Smooth muscle cell (in vitro differentiated cells): ENCODE measurements at regions not wholly inside any gene's neighbourhood (a gene's known extent, or its start where the extent isn't known, plus 50 kb on each side); places are given as distances from the start of the nearest gene placed in this dataset.

Experiments used
- DNase-seq: peaks from one replicate; lab custom pipeline; 2025; ENCODE audit not compliant: unreplicated experiment; lab: John Stamatoyannopoulos, UW
- H2AFZ ChIP-seq: fragments of 200-600 bp; sonication (generic); 2 replicates; pipeline ENCODE4 v1.6.0; 2016; ENCODE audit warnings: antibody characterized with exemption, low read depth, mild to moderate bottlenecking
- H3F3A ChIP-seq: fragments of 200-600 bp; sonication (generic); 2 replicates; pipeline ENCODE4 v1.6.0; 2017; ENCODE audit warnings: antibody characterized with exemption, low read depth
- H3K27ac ChIP-seq: fragments of 200-600 bp; sonication (generic); 2 replicates; pipeline ENCODE4 v1.5.1; 2016; ENCODE audit warnings: low read depth, mild to moderate bottlenecking
- H3K27me3 ChIP-seq: fragments of 200-600 bp; sonication (generic); 2 replicates; pipeline ENCODE4 v1.6.1; 2016; ENCODE audit warnings: low read depth, mild to moderate bottlenecking
- H3K36me3 ChIP-seq: fragments of 200-600 bp; sonication (generic); 2 replicates; pipeline ENCODE4 v1.5.1; 2016; ENCODE audit warnings: low read depth
- H3K4me1 ChIP-seq: fragments of 200-600 bp; sonication (generic); 2 replicates; pipeline ENCODE4 v1.5.1; 2016; ENCODE audit warnings: low read depth
- H3K4me2 ChIP-seq: fragments of 200-600 bp; sonication (generic); 2 replicates; pipeline ENCODE4 v1.6.0; 2016; ENCODE audit warnings: mild to moderate bottlenecking
- H3K4me3 ChIP-seq: fragments of 200-600 bp; sonication (generic); 2 replicates; pipeline ENCODE4 v1.5.1; 2016; ENCODE audit warnings: mild to moderate bottlenecking
- H3K79me2 ChIP-seq: fragments of 200-600 bp; sonication (generic); 2 replicates; pipeline ENCODE4 v1.6.0; 2016; ENCODE audit warnings: low read depth, mild to moderate bottlenecking
- H3K9ac ChIP-seq: fragments of 200-600 bp; sonication (generic); 2 replicates; pipeline ENCODE4 v1.6.0; 2016; ENCODE audit warnings: low read depth
- H3K9me3 ChIP-seq: fragments of 200-600 bp; sonication (generic); replicated peaks from 2 replicates; pipeline ENCODE4 v1.5.1; 2016; ENCODE audit warnings: low read depth
- H4K20me1 ChIP-seq: fragments of 200-600 bp; sonication (generic); 2 replicates; pipeline ENCODE4 v1.6.0; 2016; ENCODE audit warnings: low read depth
- WGBS: methylation state at CpG from one replicate; pipeline ENCODE4 v1.1.7; 2016; ENCODE audit warnings: low lambda C conversion rate; 5-methylcytosine and 5-hydroxymethylcytosine counted together
- TF ChIP-seq, protein P1 (sequence below): fragments of 200-600 bp; sonication (generic); IDR thresholded peaks from 2 replicates; pipeline ENCODE4 v1.5.1; 2017; ENCODE audit warnings: borderline replicate concordance, mild to moderate bottlenecking, antibody characterized with exemption; ENCODE audit not compliant: insufficient read depth, poor library complexity, severe bottlenecking

DNA sequence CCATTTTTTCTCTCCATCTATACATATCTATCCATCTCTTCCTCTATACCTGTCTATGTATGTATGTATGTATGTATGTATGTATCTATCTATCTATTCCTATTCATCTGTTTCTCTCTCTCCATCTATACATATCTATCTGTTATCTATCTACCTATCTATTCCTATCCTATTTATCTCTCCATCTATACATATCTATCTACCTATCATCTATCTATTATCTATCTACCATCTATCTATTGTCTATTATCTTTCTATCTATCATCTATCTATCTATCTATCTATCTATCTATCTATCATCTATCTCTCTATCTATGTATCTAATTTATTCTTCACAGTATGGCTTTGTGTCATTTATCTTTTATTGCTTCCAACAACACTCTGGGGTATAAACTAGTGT, 1124.4 kb downstream of the TYW1 start:
- TF ChIP-seq, protein P1, sequence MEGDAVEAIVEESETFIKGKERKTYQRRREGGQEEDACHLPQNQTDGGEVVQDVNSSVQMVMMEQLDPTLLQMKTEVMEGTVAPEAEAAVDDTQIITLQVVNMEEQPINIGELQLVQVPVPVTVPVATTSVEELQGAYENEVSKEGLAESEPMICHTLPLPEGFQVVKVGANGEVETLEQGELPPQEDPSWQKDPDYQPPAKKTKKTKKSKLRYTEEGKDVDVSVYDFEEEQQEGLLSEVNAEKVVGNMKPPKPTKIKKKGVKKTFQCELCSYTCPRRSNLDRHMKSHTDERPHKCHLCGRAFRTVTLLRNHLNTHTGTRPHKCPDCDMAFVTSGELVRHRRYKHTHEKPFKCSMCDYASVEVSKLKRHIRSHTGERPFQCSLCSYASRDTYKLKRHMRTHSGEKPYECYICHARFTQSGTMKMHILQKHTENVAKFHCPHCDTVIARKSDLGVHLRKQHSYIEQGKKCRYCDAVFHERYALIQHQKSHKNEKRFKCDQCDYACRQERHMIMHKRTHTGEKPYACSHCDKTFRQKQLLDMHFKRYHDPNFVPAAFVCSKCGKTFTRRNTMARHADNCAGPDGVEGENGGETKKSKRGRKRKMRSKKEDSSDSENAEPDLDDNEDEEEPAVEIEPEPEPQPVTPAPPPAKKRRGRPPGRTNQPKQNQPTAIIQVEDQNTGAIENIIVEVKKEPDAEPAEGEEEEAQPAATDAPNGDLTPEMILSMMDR = no peak
- DNase-seq = no peak
- H3K27me3 ChIP-seq = peaks cover 9% of the 10 kb centered on the region
- peaks cover 8% of the 10 kb centered on the region for H3K9me3 ChIP-seq
- no peak overlapping the region for H3K4me2 ChIP-seq
- no peaks in the 10 kb centered on the region for H3K4me1 ChIP-seq
- no peaks in the 10 kb centered on the region for H4K20me1 ChIP-seq
- H3K79me2 ChIP-seq = no peaks in the 10 kb centered on the region
- no peak overlapping the region for H2AFZ ChIP-seq
- no peak overlapping the region for H3K4me3 ChIP-seq
- no peaks in the 10 kb centered on the region for H3F3A ChIP-seq
- no peak overlapping the region for H3K27ac ChIP-seq
- H3K9ac ChIP-seq = no peak overlapping the region
- H3K36me3 ChIP-seq = no peaks in the 10 kb centered on the region

DNA sequence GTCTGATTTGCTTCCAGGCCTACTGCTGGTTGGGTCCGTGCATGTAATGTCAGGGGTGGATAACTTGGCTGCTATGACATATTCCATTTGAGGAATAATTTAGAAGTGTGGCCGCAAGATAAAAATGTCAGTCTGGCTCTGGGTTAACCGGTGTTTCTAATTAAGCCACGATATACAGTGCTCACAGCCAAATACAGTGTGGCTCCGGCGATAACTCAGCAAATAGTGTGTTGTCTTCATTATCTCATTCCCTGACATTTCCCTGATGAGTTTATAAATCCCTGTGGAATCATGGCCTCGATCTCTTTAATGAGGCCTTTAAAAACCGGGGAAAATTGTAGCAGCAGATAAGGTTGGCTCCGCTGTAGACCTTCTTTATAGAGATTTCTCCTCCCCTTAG, 1125.0 kb downstream of the TYW1 start:
- Histone ChIP-seq H3F3A (no peaks in the 10 kb centered on the region), H3K27me3 (peaks cover 15% of the 10 kb centered on the region), H3K4me3 (no peak overlapping the region), H3K9me3 (peaks cover 8% of the 10 kb centered on the region), H3K27ac (no peak overlapping the region), H3K36me3 (no peaks in the 10 kb centered on the region), H4K20me1 (no peaks in the 10 kb centered on the region), H2AFZ (no peak overlapping the region), H3K9ac (no peak overlapping the region), H3K4me2 (no peak overlapping the region), H3K79me2 (no peaks in the 10 kb centered on the region), H3K4me1 (no peaks in the 10 kb centered on the region)
- no peak for DNase-seq
- TF ChIP-seq, protein P1 = no peak
- WGBS = 48% methylated on average over 9 of the region's 9 CpGs

DNA sequence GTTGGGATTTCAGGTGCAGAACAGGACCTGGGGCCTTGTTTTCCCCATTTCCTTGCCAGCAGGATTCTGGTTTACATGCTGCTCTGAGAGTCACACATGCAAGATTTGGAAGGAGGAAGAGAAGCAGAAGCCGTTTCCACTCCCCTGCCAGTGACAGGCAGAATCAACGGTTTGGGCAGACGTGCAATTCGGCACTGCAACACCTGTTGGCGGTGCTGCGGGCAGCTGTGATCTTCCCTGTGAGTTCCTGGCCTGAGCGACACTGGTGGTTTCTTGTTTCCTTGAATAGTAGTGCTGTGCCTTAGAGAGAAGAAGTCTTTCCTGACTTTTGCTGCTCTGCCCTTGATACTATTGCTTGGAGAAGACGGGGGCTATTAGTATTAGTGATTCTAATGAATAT, 1126.2 kb downstream of the TYW1 start:
- Histone ChIP-seq H3K27ac (no peak overlapping the region), H3K4me1 (no peaks in the 10 kb centered on the region), H3F3A (no peaks in the 10 kb centered on the region), H3K4me2 (no peak overlapping the region), H4K20me1 (no peaks in the 10 kb centered on the region), H3K4me3 (no peak overlapping the region), H3K36me3 (no peaks in the 10 kb centered on the region), H3K9me3 (peaks cover 8% of the 10 kb centered on the region), H3K9ac (no peak overlapping the region), H3K79me2 (no peaks in the 10 kb centered on the region), H3K27me3 (peaks cover 17% of the 10 kb centered on the region), H2AFZ (no peak overlapping the region)
- TF ChIP-seq, protein P1 = no peak
- WGBS = 93% methylated on average over 8 of the region's 8 CpGs
- no peak for DNase-seq

DNA sequence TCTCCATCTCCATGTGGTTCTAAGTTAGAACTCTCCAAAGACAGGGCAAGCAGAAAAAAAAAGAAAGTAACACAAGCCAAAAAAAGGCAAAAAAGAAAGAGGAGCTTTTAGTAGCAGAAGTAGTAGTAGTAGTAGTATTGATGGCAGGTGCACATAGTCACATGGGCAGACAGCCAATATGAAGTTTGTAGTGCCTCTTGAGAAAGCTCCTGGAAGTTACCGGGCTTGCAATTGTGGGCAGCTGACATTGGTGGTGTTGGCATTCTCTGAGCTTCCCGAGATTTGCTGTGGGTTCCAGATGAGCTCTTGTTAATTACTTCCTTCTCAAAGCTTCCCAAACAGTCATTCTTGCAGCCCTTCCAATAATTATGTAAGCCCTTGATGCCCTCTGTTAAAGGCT, 1128.5 kb downstream of the TYW1 start:
- Histone ChIP-seq H3K27me3 (peaks cover 17% of the 10 kb centered on the region), H3K79me2 (no peaks in the 10 kb centered on the region), H3K9me3 (peaks cover 2% of the 10 kb centered on the region), H3K27ac (no peak overlapping the region), H3K9ac (no peak overlapping the region), H3F3A (no peaks in the 10 kb centered on the region), H3K4me2 (no peak overlapping the region), H3K36me3 (no peaks in the 10 kb centered on the region), H4K20me1 (no peaks in the 10 kb centered on the region), H3K4me3 (no peak overlapping the region), H2AFZ (no peak overlapping the region), H3K4me1 (no peaks in the 10 kb centered on the region)
- TF ChIP-seq, protein P1 = no peak
- 85% methylated on average over 2 of the region's 2 CpGs for WGBS
- no peak for DNase-seq
